Esophagus (tissue), 2 donors: ENCODE measurements at regions not wholly inside any gene's neighbourhood (a gene's known extent, or its start where the extent isn't known, plus 50 kb on each side); places are given as distances from the start of the nearest gene placed in this dataset.

ENCODE experiments used
- H3K27ac ChIP-seq, 2 donors: one replicate each; pipeline ENCODE4 v1.5.1; 2013; ENCODE audit warnings: low read depth in 2 of 2, mild to moderate bottlenecking in 2 of 2, inconsistent platforms in 1 of 2, low read length in 1 of 2, moderate library complexity in 1 of 2
- H3K27me3 ChIP-seq, 2 donors: one replicate each; pipeline ENCODE4 v1.6.1; 2013; ENCODE audit warnings: low read length in 2 of 2, control low read depth in 1 of 2, mild to moderate bottlenecking in 1 of 2; ENCODE audit not compliant: insufficient read depth in 2 of 2, control insufficient read depth in 1 of 2
- H3K36me3 ChIP-seq, 2 donors: one replicate each; pipeline ENCODE4 v1.6.1; 2013; ENCODE audit warnings: low read length in 1 of 2; ENCODE audit not compliant: control insufficient read depth in 2 of 2, insufficient read depth in 2 of 2
- H3K4me1 ChIP-seq, 2 donors: one replicate each; pipeline ENCODE4 v1.6.1; 2013; ENCODE audit warnings: low read length in 1 of 2; ENCODE audit not compliant: control insufficient read depth in 2 of 2, insufficient read depth in 2 of 2
- H3K4me3 ChIP-seq, 2 donors: one replicate each; pipeline ENCODE4 v1.5.1; 2013; ENCODE audit warnings: low read length in 2 of 2, mild to moderate bottlenecking in 2 of 2, low read depth in 1 of 2, moderate library complexity in 1 of 2
- H3K9me3 ChIP-seq, 2 donors: one replicate each; pipeline ENCODE4 v1.6.1; 2013; ENCODE audit warnings: mild to moderate bottlenecking in 2 of 2, low read depth in 1 of 2, low read length in 1 of 2, moderate library complexity in 1 of 2; ENCODE audit not compliant: control insufficient read depth in 2 of 2, insufficient read depth in 1 of 2
- WGBS, 2 donors: extraction: QIAGEN DNeasy Blood & Tissue Kit; methylation state at CpG; one replicate each; pipeline ENCODE4 v1.1.7; 2013; 5-methylcytosine and 5-hydroxymethylcytosine counted together
- donor health status: healthy with polysubstance abuse.
- donor health status: Bipolar disorder and iron deficiency.

- 39 to 49% methylated on average over 2 of the region's 2 CpGs for WGBS, 2 donors
- no peak overlapping the region for H3K4me3 ChIP-seq
- no peaks in the 10 kb centered on the region for H3K9me3 ChIP-seq
- no peaks in the 10 kb centered on the region for H3K27me3 ChIP-seq
- H3K27ac ChIP-seq = no peak overlapping the region
- H3K4me1 ChIP-seq = no peaks in the 10 kb centered on the region
- no peaks in the 10 kb centered on the region for H3K36me3 ChIP-seq
Observed at GRCh38 chr5:61964201-61964600, 341.8 kb upstream of the KIF2A start.

GRCh38 chr5:61965069-61965468 is 340.9 kb upstream of the KIF2A start:
- Histone ChIP-seq H3K4me3 (no peak overlapping the region), H3K27me3 (no peaks in the 10 kb centered on the region), H3K27ac (no peak overlapping the region), H3K9me3 (no peaks in the 10 kb centered on the region), H3K36me3 (no peaks in the 10 kb centered on the region), H3K4me1 (no peaks in the 10 kb centered on the region)
- 77 to 94% methylated on average over 1 of the region's 1 CpG for WGBS, 2 donors

GRCh38 chr5:61965490-61965889 is 340.5 kb upstream of the KIF2A start:
- no peaks in the 10 kb centered on the region for H3K27me3 ChIP-seq
- H3K36me3 ChIP-seq = no peaks in the 10 kb centered on the region
- H3K4me1 ChIP-seq = no peaks in the 10 kb centered on the region
- no peaks in the 10 kb centered on the region for H3K9me3 ChIP-seq
- 80% methylated on average over 5 of the region's 5 CpGs for WGBS, 2 donors
- H3K27ac ChIP-seq = no peak overlapping the region
- no peak overlapping the region for H3K4me3 ChIP-seq

GRCh38 chr5:61966296-61966955 is 339.6 kb upstream of the KIF2A start:
- WGBS, 2 donors = 9 to 21% methylated on average over 1 of the region's 1 CpG
- no peaks in the 10 kb centered on the region for H3K4me1 ChIP-seq
- no peaks in the 10 kb centered on the region for H3K9me3 ChIP-seq
- H3K27me3 ChIP-seq = no peaks in the 10 kb centered on the region
- H3K36me3 ChIP-seq = no peaks in the 10 kb centered on the region
- H3K27ac ChIP-seq = no peak overlapping the region
- no peak overlapping the region for H3K4me3 ChIP-seq

GRCh38 chr5:61966997-61967396 is 339.0 kb upstream of the KIF2A start:
- H3K27ac ChIP-seq = no peak overlapping the region
- H3K4me3 ChIP-seq = no peak overlapping the region
- H3K9me3 ChIP-seq = no peaks in the 10 kb centered on the region
- no peaks in the 10 kb centered on the region for H3K36me3 ChIP-seq
- no peaks in the 10 kb centered on the region for H3K4me1 ChIP-seq
- H3K27me3 ChIP-seq = no peaks in the 10 kb centered on the region
- WGBS, 2 donors = 65 to 71% methylated on average over 8 of the region's 8 CpGs

- no peaks in the 10 kb centered on the region for H3K4me1 ChIP-seq
- no peaks in the 10 kb centered on the region for H3K9me3 ChIP-seq
- WGBS, 2 donors = 81 to 82% methylated on average over 3 of the region's 3 CpGs
Observed at GRCh38 chr5:61967681-61968080, 338.3 kb upstream of the KIF2A start.

GRCh38 chr5:61969347-61969746 is 336.7 kb upstream of the KIF2A start:
- Histone ChIP-seq H3K4me3 (no peak overlapping the region), H3K36me3 (no peaks in the 10 kb centered on the region), H3K9me3 (no peaks in the 10 kb centered on the region), H3K27me3 (no peaks in the 10 kb centered on the region), H3K27ac (no peak overlapping the region), H3K4me1 (no peaks in the 10 kb centered on the region)
- 73 to 78% methylated on average over 2 of the region's 2 CpGs for WGBS, 2 donors

More at GRCh38 chr5:61967681-61968080, 338.3 kb upstream of the KIF2A start:
- Histone ChIP-seq H3K4me3 (no peak overlapping the region), H3K36me3 (no peaks in the 10 kb centered on the region), H3K27ac (no peak overlapping the region), H3K27me3 (no peaks in the 10 kb centered on the region)

- Histone ChIP-seq H3K36me3 (no peaks in the 10 kb centered on the region), H3K9me3 (no peaks in the 10 kb centered on the region), H3K27ac (no peak overlapping the region), H3K4me3 (no peak overlapping the region), H3K27me3 (no peaks in the 10 kb centered on the region), H3K4me1 (no peaks in the 10 kb centered on the region)
- 93 to 95% methylated on average over 2 of the region's 2 CpGs for WGBS, 2 donors
Observed at GRCh38 chr5:61969755-61970154, 336.3 kb upstream of the KIF2A start.

GRCh38 chr5:61970218-61970617 is 335.8 kb upstream of the KIF2A start:
- Histone ChIP-seq H3K27me3 (no peaks in the 10 kb centered on the region), H3K9me3 (no peaks in the 10 kb centered on the region), H3K4me1 (no peaks in the 10 kb centered on the region), H3K36me3 (no peaks in the 10 kb centered on the region), H3K27ac (no peak overlapping the region), H3K4me3 (no peak overlapping the region)
- WGBS, 2 donors = 86 to 90% methylated on average over 7 of the region's 7 CpGs

- no peak overlapping the region for H3K4me3 ChIP-seq
- H3K27me3 ChIP-seq = no peaks in the 10 kb centered on the region
- H3K4me1 ChIP-seq = no peaks in the 10 kb centered on the region
- H3K27ac ChIP-seq = no peak overlapping the region
- H3K36me3 ChIP-seq = no peaks in the 10 kb centered on the region
- H3K9me3 ChIP-seq = no peaks in the 10 kb centered on the region
- WGBS, 2 donors = 80 to 82% methylated on average over 6 of the region's 6 CpGs
Observed at GRCh38 chr5:61974680-61975079, 331.3 kb upstream of the KIF2A start.
